ENCODE measurements at regions not wholly inside any gene's neighbourhood (a gene's known extent, or its start where the extent isn't known, plus 50 kb on each side); places are given as distances from the start of the nearest gene placed in this dataset.

- no peak overlapping the region for H3K27ac ChIP-seq
- TF ChIP-seq CTCF (conservative IDR thresholded peaks at IDR 0.05), result no peak
- no peak for TF ChIP-seq ZFX (IDR thresholded peaks at IDR 0.05)
Measured at GRCh38 chr4:24282446-24282845, 301.9 kb downstream of the DHX15 start.

GRCh38 chr4:24279911-24280375, 304.4 kb downstream of the DHX15 start:
- H3K27ac ChIP-seq, result no peak overlapping the region
- TF ChIP-seq ZFX (IDR thresholded peaks at IDR 0.05), result no peak
- no peak for TF ChIP-seq CTCF (conservative IDR thresholded peaks at IDR 0.05)

- no peak for TF ChIP-seq ZFX (IDR thresholded peaks at IDR 0.05)
- TF ChIP-seq CTCF (conservative IDR thresholded peaks at IDR 0.05), result no peak
- no peak overlapping the region for H3K27ac ChIP-seq
Measured at GRCh38 chr4:24279469-24279868, 304.9 kb downstream of the DHX15 start.

- no peak for TF ChIP-seq ZFX (IDR thresholded peaks at IDR 0.05)
- TF ChIP-seq CTCF (conservative IDR thresholded peaks at IDR 0.05), result no peak
- H3K27ac ChIP-seq, result no peak overlapping the region
Measured at GRCh38 chr4:24278693-24279092, 305.7 kb downstream of the DHX15 start.

- no peak overlapping the region for H3K27ac ChIP-seq
- TF ChIP-seq ZFX (IDR thresholded peaks at IDR 0.05), result no peak
- no peak for TF ChIP-seq CTCF (conservative IDR thresholded peaks at IDR 0.05)
Measured at GRCh38 chr4:24274381-24274941, 309.9 kb downstream of the DHX15 start.

- no peak overlapping the region for H3K27ac ChIP-seq
- no peak for TF ChIP-seq CTCF (conservative IDR thresholded peaks at IDR 0.05)
- no peak for TF ChIP-seq ZFX (IDR thresholded peaks at IDR 0.05)
Measured at GRCh38 chr4:24273136-24273535, 311.2 kb downstream of the DHX15 start.

- TF ChIP-seq CTCF (conservative IDR thresholded peaks at IDR 0.05), result no peak
- TF ChIP-seq ZFX (IDR thresholded peaks at IDR 0.05), result no peak
- H3K27ac ChIP-seq, result no peak overlapping the region
Measured at GRCh38 chr4:24266951-24267722, 317.2 kb downstream of the DHX15 start.
